DMS 273 (cell line): ENCODE measurements at regions not wholly inside any gene's neighbourhood (a gene's known extent, or its start where the extent isn't known, plus 50 kb on each side); places are given as distances from the start of the nearest gene placed in this dataset.
"Not testable (repeated sequence)": the region's sequence is repeated elsewhere in the genome, so short reads cannot be mapped to it uniquely, and the experiment has no call there.

Experiments
- DNase-seq: peaks from one replicate; lab custom pipeline; 2025; ENCODE audit not compliant: unreplicated experiment; lab: John Stamatoyannopoulos, UW

DNA sequence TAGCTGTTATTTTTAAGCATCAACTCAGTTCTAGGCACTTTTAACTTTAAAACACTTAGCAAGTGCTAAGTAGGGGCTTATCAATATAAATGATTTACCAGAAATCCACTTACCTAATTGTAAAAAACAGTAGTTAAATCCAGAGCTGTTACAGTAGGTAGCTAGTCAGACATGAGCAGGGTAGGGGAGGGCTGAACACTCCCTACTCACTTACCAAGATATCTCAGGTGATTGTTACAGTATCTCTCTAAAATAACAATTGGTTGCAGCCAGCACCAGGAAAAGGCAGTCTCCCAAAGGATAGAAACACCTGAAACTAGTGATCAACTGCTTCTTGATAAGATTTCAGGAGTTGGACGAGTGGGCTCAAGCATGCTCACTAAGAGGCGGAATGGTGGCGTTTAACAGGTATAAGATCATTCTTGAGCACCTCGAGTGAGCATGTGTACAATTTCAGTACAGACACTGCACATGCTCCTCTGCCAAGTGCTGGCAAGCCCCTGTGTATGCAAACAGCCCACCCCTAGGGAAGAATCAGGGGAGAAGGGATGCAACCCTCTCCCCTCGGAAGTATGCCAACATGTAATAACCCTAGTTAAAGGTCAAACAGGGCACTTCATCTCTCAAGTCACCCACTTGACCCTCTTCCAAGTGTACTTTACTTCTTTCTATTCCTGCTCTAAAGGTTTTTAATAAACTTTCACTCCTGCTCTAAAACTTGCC lies 1113.6 kb upstream of the SEL1L start:
- no peak for DNase-seq

DNA sequence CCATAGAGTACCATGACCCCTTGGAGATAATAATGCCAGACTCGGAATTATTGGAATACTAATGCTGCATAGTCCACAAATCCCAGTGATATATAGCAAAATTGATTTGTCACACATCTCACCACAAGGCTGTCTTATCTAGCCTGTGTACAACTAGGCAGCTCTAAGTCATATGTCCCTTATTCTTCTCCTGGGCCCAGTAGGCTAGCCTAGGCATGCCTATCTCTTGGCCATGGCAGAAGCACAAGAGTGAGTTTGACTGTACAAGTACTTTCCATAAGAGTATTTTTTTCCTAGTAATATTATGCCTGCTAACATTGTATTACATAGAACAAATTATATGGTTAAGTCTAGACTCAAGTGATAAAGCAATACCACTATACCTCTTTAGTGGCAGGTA lies 1122.1 kb upstream of the SEL1L start:
- DNase-seq = no peak

DNA sequence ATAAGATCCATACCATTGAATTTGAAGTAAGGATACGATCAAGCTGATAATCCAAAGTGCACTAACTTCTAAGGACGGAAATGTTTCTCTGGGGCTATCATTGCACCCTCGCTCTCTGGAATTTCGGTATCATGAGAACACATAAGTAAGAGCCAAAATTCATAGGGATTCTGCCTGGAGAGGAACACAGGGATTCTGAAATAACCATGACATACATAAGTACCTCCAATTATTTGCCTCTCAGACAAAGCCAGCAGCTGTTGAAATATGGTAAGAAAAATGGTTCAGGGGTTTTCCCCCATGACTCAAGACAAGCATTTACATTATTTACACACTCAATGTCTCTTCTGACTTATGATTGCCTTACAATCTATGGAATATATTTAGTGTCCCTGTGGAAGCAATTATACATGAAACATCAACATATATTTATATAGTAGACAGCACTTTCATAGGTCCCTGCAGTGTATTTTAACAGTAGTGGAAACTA lies 1123.6 kb upstream of the SEL1L start:
- DNase-seq = no peak

DNA sequence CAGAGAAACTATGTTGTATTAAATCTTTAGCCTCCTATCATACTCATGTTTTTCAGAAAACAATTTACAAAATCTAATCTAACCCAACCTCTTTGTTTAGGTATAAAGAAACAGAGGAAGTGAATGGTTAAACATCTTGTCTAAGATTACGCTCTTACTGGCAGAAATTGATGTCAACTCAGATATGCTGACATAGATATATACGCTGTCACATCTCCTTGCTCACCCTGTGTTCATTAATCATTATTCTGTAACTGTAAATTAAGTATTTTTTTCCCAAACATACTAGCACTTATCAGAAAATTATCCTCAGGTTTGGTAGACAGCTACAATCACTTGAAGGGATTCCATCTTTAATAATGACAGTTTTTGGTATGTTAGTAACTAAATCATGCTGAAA lies 1127.6 kb upstream of the SEL1L start:
- no peak for DNase-seq

DNA sequence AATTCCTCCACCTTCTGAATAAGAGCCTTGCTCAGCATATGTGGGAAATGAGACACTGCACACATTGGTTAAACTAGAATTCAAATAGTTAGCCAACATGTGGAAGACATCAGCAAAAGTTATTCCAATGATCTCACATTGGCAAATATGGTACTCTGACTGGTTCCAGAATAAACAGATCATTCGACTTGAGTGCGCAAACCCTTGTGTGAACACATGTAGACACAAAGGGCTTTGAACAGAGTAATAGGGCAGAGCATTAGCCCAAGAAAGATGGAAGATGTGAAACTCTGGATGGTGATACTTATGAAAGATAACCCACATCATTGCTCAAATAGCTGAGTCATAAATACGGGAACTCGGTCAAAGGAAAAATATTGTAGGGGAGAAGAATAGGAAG lies 1133.4 kb upstream of the SEL1L start:
- no peak for DNase-seq

DNA sequence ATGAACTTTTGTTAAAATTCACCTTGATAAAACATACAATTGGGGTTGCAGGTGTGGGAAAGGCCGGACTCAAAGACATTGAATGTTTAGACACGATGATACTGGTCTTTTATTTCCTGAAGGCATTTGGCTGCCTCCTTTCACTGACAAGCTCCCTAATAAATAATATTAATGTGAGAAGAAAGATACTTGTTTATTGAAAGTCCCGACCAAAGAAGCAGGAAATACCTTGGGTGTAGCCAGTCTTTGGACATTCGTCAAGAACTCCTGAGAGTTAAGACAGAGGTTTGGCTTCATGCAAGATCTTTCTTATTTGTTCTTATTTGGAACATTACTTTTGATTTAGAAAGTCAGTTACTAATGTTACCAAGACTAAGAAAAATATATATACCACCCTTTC lies 1133.8 kb upstream of the SEL1L start:
- no peak for DNase-seq

DNA sequence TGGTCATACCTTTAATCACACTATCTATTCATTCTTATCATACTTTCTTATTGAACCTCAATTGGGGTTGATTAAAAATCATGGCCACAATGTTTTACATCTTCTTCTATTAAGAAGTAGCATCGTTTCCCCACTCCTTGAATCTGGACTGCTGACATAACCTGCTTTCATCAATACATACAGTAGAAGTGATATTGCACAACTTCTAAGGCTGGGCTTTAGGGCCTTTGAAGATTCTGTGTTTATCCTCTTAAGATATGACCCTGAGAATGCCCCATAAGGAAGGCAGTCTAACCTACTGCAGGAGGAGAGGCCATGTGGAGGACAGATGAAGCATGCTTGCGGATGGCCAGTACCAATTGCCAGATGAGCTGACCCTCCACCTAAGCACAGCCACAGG lies 1142.8 kb upstream of the SEL1L start:
- no peak for DNase-seq

DNA sequence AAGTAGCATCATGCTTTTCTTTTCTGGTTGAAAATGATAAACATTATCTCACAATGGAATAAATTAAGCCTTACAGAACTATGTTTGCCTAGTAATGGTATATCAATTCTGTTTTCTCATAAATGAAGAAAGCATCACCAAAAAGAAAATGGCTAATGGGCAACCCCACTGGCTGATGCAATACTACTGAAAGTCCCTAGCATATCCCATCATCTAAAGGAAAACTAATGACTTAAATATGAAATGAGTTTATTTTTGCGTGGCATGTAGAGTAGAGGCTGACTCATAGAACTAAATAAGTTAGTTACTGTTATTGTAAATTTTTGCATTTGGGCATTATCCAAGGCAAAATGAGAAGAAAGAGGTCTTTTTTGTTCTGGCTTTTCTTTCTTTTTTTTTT lies 1156.3 kb upstream of the SEL1L start:
- no peak for DNase-seq

DNA sequence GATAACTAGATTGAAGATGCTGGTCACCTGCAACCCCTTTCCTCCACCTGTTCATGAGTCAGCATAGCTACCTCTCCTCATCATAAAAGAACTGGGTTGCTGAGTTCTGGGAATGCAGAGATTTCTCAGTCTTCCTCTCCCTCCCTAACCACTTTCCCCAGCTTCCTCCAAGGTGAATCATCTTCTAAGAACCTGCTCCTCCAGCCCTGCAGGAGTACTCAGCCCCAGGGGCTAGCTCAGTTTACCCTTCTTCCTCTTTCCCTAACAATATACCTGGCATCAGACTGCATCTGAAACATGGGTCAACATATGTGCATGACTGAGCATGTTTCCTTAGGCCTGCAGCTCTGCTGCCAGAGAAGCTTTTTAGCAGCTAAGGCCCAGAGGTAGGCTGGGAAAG lies 1157.5 kb upstream of the SEL1L start:
- DNase-seq = not testable (repeated sequence)

DNA sequence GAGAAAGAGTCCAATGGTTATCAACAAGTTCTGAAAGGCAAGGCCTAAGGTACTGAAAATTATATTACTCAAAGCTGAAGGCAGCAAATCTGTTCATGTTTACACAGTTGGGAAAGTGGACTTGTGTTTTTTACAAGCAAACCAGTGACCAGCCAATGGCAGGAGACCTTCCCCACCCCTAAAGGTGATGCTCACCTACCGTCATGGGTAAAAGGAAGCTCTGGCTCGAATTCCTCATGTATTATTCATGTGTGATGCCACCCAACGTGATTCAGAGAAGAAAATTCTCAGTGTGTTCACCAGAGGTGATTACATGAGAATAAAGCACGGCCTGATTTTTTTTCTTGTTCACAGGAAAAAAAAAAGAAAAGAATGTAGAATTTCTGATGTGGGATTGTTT lies 1161.2 kb upstream of the SEL1L start:
- DNase-seq = no peak

DNA sequence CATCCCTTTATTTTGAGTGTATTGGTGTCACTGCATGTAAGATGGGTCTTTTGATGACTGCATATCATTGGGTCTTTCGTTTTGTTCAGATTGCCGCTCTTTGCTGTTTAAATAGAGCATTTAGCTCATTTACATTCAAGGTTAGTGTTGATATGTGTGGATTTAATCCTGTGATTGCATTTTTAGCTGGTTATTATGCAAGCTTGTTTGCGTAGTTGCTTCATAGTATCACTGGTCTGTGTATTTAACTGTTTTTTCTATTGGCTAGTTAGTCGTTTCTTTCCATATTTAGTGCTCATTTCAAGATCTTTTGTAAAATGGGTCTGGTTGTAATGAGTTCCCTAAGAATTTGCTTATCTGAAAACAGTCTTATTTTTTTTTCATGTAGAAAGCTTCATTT lies 1170.6 kb upstream of the SEL1L start:
- DNase-seq = no peak

DNA sequence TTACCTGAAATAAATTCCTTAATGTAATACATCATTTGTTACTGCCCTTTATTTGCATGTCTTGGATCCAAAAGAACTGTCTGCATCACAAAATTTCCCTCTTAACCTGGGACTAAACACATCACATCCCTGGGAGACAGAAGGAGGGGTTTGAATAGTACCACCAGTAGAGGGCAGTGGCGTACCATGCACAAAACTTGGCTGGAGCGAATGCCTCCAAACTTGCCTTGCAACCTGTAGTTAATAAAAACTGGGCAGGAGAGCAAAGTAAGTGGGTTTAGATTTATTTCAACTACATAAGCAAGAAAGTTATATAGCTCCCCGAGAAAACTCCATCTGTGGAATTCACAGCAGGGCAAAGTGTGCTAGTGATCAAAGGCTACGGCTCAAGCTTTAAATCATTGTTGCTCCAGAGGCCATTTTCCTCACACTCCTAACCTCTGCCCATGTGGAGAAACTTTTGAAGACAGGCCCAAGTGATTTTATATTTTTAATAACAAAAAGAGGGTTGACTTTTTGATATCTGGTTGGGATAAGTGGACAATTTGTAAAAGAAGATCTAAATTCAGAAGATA lies 1176.7 kb upstream of the SEL1L start:
- peak; percentile 72 for DNase-seq

DNA sequence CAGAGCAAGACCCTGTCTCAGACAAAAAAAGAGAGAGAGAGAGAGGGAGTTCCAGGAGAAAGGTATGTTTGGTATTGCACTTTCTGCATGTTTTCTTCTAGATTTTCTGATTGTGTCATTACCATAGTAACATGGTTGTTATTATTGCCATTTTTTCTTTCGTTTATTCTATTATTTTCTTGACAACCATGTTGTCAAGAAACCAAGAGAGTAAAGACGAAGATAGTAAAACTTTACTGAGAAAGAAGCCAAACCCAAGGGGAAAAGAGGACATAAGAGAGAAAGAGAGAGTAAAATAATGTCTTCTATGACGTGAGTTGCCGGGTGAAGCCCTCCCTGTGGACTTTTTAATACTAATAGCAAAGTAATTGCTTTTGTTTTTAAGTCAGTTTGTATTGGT lies 1186.0 kb upstream of the SEL1L start:
- DNase-seq = no peak

DNA sequence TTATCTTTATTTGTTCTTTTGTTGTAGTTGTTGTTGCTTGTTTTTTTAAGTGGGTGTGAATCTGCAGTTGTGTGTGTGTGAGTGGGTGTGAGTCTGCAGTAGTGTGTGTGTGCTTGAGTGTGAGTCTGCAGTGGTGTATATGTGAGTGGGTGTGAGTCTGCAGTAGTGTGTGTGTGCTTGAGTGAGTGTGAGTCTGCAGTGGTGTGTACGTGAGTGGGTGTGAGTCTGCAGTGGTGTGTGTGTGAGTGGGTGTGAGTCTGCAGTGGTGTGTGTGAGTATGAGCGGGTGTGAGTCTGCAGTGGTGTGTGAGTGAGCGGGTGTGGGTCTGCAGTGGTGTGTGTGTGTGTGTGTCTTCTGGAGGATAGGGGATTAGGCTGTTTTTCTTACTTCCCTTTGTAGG lies 1186.8 kb upstream of the SEL1L start:
- no peak for DNase-seq

DNA sequence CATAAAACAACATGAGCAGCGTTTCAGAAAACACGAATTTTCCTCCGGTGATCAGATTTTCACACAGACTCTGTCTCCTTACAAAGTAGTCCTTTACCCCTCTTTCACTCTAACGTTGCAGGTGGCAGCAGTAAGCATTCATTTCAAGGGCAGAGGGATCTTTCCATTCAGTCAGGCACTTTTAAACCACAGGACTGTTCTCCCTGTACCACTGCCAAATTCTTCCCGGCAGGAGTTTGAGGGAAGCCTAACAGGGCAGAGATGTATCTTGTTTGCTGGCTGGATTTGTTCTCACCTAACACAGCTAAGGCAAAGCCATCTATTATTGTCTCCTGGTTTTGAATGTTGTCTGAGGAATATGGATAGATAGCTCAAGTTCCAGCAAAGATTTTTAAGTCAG lies 1187.3 kb upstream of the SEL1L start:
- no peak for DNase-seq

DNA sequence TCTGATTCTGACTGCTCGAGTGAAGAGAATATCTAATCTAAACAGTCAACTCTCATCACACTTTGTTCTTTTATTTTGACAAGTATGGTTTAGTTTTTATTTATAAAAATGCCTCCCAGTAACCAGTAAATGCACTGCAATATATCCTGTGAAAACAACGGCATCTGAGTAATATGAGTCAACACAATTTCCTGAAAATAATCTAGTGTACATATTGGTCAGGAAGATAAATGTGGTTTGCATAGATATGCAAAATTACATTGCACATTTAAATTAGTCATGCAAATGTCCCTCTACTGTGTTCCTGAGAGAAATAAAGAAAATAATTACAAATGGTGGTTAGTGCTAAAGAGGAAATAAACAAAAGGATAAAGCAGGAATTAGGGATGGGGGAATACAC lies 1190.7 kb upstream of the SEL1L start:
- DNase-seq = no peak

DNA sequence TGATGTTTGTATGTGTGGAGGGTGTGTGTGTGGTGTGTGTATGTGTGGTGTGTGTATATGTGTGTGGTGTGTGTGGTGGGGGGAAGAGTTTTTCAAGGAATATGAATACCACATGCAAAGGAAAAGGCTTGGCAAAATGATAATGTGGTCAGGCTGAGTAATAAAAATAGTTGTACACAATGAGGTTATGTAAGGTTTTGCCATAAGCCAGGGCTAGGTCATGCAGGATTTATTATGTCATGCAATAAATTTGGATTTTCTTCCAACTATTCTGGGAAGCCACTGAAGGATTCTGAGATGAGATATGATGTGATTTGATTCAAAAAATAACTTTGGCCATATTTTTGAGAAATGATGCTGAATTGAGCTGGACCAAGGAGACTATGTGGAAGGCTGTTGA lies 1191.6 kb upstream of the SEL1L start:
- DNase-seq = no peak

DNA sequence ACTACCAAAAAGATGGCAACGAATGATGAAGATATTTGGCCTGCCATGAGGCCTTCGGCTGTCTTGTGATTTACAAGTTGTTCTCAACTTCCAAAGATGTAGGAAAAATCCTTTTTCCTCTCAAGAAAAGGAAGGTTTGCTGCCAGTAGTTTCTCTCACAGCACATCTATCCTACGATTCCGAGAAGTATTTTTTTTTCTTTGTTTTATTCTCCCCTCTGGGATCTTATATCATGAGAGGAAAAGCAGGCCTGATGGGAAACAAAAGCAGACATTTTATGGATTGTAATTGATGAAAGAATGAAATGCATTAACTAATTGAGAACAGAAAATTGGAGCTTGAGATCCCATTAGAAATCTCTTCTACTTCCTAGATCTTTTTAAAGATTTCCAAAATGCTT lies 1197.9 kb upstream of the SEL1L start:
- no peak for DNase-seq

DNA sequence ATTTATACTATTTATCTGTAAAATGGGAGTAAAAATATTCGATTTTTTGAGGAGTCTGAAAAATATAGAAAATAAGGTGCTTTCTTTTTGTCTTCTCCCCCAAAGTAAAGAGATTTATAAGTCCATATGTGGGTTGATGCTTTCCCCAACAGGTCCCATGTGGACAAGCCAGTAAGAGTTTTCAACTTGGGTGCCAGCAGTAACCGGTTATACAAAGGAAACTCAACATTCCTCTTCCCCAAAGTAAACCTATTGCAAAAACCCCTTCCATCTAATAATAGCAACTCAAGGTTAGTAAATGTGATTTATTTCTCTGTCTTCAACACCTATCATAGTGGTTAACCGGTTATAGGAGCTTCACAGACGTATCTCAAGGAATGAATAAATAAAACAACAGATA lies 1206.9 kb upstream of the SEL1L start:
- DNase-seq = no peak

DNA sequence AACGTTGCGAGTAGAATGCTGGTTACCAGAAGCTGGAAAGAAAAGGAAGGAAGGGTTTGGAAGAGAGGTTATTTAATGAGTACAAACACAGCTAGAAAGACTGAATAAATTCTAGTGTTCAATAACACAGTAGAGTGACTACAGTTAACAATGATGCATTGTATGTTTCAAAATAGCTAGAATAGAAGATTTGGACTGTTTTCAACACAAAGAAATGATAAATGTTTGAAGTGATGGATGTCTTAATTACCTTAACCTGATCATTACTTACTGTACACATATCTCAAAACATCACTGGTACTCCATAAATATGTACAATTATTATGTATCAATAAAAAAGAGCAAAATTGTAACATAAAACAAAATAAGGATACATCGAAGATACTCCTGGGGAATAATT lies 1221.8 kb upstream of the SEL1L start:
- DNase-seq = no peak

DNA sequence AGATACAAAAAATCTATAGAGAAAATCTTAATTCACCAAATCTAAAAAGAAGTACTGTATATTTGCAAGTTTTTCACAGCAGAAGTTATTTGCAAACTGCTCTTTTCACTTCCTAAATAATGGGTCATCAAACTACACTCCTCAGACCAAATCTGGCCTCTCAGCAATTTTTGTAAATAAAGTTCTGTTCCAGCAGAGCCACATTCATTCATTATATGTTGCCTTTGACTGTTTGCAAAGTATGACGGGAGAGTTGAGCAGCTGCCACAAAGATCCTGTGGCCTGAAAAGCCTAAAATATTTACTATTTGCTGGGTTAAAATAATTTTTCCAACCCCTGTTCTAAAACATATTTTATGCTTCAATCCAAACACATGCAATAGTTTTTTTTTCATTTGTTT lies 1222.3 kb upstream of the SEL1L start:
- DNase-seq = no peak

DNA sequence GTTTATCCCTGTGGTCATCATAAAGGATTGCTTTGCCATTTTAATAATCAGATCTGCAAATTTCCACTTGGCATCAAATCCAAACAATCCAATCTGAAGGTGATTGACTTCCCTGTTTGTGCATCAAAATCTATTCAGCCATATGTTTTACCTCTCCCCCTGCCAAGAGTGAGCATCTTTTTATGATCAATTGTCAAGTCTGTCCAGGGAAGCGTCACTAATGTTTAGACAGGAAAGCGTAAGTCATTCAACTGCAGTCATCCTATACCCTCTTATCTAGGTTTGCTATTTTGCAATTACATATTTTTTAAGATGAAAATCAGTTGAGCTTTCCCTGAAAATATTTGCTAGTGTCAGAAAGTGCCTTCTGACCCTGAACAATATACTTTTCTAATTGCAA lies 1224.1 kb upstream of the SEL1L start:
- no peak for DNase-seq

DNA sequence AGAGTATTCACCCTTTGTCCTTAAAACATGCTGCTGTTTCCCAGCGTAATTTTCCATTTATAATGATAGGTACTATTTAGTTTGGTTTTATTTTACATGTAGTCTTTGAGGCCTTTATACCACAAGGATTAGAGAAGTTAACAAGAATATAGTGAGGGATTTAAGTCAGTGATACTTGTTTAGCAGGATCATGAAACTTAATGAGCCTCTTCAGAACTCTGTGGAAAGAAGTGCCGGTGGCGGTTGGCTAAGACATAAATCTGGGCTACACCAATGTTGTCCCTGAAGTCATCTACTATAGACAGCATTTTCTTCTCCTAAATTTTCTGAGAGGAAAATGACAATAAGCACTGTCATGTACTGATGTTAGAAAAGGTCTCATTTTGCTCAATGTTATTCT lies 1226.0 kb upstream of the SEL1L start:
- no peak for DNase-seq
